Lower leg skin (tissue), 4 donors: ENCODE measurements at regions not wholly inside any gene's neighbourhood (a gene's known extent, or its start where the extent isn't known, plus 50 kb on each side); places are given as distances from the start of the nearest gene placed in this dataset.

Experiments
- DNase-seq, 2 donors: peaks; one replicate each; pipeline ENCODE4 v3.0.0-alpha.2; 2019; ENCODE audit warnings: low spot score in 2 of 2
- H3K4me3 ChIP-seq: fragments of 200-600 bp; sonication (generic); 2 replicates; pipeline ENCODE4 v1.5.1; 2017; ENCODE audit warnings: mild to moderate bottlenecking, low read depth; ENCODE audit not compliant: poor library complexity, severe bottlenecking
- CTCF ChIP-seq, 3 donors: fragments of 450-650 bp; IDR thresholded peaks; one replicate each; pipeline ENCODE4 v1.5.1; 2016; ENCODE audit warnings: antibody characterized with exemption in 3 of 3, mild to moderate bottlenecking in 3 of 3, moderate library complexity in 2 of 3
- POLR2A ChIP-seq, 2 donors: fragments of 450-650 bp; IDR thresholded peaks; one replicate each; pipeline ENCODE4 v1.6.1; 2016 to 2017; ENCODE audit warnings: antibody characterized with exemption in 2 of 2, mild to moderate bottlenecking in 1 of 2, moderate library complexity in 1 of 2
- WGBS, 2 donors: methylation state at CpG; one replicate each; pipeline ENCODE4 v1.1.5; 2018; 5-methylcytosine and 5-hydroxymethylcytosine counted together
- intact Hi-C: fragments of 100-400 bp; cut with DNase I; formaldehyde crosslinking; loops from one replicate; pipeline ENCODE4 v1.15.0; 2023; ENCODE audit warnings: low total_unique reads

GRCh38 chr2:22020091-22020742 lies 896.4 kb downstream of the TDRD15 start:
- TF ChIP-seq POLR2A (IDR thresholded peaks at IDR 0.05): no peak
- TF ChIP-seq CTCF (IDR thresholded peaks at IDR 0.05): no peak
- no peak for DNase-seq
- intact Hi-C loops: no loop called here
- H3K4me3 ChIP-seq: no peak overlapping the region
- 63 to 81% methylated on average over 6 of the region's 6 CpGs for WGBS, 2 donors

GRCh38 chr2:22027345-22028005 lies 903.7 kb downstream of the TDRD15 start:
- intact Hi-C loops: no loop called here
- H3K4me3 ChIP-seq: no peak overlapping the region
- no peak for TF ChIP-seq CTCF (IDR thresholded peaks at IDR 0.05)
- no peak for TF ChIP-seq POLR2A (IDR thresholded peaks at IDR 0.05)
- WGBS, 2 donors: 34 to 50% methylated on average over 2 of the region's 2 CpGs
- no peak for DNase-seq

DNA sequence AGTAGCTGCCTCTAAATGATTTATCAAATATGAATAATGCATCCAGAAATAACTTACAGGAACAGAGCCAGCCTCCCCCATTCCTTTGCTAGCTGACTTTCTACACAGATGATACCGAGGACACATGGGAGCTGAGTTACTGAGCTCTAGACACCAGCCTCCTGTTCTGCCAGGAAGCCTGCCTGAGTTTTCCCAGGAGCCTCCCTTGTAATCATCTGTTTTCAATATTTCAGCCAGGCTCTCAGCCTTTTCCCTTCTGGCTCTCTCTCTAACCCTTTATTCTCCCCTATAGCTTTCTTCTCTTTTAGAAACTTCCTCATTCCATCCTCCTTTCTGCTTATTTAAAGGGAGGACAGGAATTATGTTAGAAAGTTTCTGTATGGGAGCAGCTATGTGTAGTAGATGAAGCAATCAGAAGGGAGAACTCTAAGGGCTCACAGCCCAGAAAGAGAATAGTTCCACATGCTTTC lies 911.6 kb downstream of the TDRD15 start:
- DNase-seq: no peak
- intact Hi-C loops: no loop called here
- WGBS, 2 donors: 55 to 58% methylated on average over 1 of the region's 1 CpG
- no peak overlapping the region for H3K4me3 ChIP-seq
- TF ChIP-seq POLR2A (IDR thresholded peaks at IDR 0.05): no peak
- no peak for TF ChIP-seq CTCF (IDR thresholded peaks at IDR 0.05)

- WGBS, 2 donors: 38 to 43% methylated on average over 8 of the region's 8 CpGs
- TF ChIP-seq POLR2A (IDR thresholded peaks at IDR 0.05) (no peak), CTCF (IDR thresholded peaks at IDR 0.05) (no peak)
- no peak for DNase-seq
- intact Hi-C loops: no loop called here
- no peak overlapping the region for H3K4me3 ChIP-seq
Observed at GRCh38 chr2:22037274-22037673, 913.5 kb downstream of the TDRD15 start.

- H3K4me3 ChIP-seq: no peak overlapping the region
- no peak for DNase-seq
- intact Hi-C loops: no loop called here
- TF ChIP-seq POLR2A (IDR thresholded peaks at IDR 0.05): no peak
- no peak for TF ChIP-seq CTCF (IDR thresholded peaks at IDR 0.05)
Observed at GRCh38 chr2:22043784-22044183, 920.0 kb downstream of the TDRD15 start.
